ENCODE measurements at regions not wholly inside any gene's neighbourhood (a gene's known extent, or its start where the extent isn't known, plus 50 kb on each side); places are given as distances from the start of the nearest gene placed in this dataset.

DNA sequence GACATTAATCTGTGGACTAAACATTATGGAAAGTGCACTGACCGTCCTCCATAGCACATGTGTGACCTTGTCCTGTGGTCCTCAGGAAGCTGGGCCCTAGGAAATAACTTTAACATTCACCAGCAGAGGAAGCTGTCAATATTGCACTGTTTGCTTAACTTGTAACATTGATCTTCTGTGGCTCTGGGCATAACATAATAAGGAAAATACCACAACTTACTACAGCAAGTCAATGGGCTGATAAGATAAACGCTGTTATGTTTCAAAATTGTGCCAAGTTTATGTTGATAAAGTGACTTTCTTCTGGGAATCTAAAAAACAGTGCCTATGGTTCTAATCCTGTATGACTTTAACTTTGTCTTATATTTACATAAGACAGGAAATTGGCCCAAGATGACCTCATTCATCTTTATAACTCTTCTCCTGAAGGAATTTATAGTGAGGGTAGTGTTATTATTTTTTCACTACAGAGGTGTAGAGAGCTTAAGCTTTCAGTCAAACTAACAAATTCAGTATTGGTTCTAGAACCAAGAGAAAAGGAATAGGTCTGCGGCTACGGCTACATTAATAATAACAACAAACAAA, 113.7 kb upstream of the MAP4K3 start:
- TF ChIP-seq, protein P1, sequence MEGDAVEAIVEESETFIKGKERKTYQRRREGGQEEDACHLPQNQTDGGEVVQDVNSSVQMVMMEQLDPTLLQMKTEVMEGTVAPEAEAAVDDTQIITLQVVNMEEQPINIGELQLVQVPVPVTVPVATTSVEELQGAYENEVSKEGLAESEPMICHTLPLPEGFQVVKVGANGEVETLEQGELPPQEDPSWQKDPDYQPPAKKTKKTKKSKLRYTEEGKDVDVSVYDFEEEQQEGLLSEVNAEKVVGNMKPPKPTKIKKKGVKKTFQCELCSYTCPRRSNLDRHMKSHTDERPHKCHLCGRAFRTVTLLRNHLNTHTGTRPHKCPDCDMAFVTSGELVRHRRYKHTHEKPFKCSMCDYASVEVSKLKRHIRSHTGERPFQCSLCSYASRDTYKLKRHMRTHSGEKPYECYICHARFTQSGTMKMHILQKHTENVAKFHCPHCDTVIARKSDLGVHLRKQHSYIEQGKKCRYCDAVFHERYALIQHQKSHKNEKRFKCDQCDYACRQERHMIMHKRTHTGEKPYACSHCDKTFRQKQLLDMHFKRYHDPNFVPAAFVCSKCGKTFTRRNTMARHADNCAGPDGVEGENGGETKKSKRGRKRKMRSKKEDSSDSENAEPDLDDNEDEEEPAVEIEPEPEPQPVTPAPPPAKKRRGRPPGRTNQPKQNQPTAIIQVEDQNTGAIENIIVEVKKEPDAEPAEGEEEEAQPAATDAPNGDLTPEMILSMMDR (IDR thresholded peaks at IDR 0.05; ENCODE audit: low read length) = no peak
- TF ChIP-seq EZH2 (optimal IDR thresholded peaks at IDR 0.05; ENCODE audit: low read depth, low read length) = no peak
